ENCODE measurements at regions not wholly inside any gene's neighbourhood (a gene's known extent, or its start where the extent isn't known, plus 50 kb on each side); places are given as distances from the start of the nearest gene placed in this dataset.

DNA sequence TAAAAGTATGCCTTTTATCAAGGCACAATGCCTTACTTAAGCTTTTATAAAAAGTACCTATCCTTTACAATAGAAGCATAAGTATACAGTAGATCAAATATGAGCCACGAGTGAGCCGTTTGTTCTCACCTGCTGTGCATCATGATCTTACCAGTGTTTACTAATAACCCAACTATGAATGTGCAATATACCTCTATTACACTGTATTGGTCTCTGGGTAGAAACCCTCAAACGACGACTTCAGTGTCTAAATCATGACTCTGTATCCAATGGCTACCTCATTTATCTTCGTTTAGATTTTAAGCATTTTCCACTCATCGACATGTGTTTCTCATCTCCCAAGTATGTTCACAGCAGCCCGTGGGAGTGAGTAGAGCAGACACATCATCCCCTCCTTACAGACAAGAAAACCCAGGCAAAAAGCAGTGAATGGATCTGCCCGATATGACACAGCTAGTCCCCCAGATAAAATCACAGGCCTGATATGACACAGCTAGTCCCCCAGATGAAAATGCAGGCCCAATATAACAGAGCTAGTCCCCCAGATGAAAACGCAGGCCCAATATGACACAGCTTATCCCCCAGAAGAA, 279.8 kb downstream of the TNS1 start:
- no peak for DNase-seq (ENCODE audit: low spot score)

DNA sequence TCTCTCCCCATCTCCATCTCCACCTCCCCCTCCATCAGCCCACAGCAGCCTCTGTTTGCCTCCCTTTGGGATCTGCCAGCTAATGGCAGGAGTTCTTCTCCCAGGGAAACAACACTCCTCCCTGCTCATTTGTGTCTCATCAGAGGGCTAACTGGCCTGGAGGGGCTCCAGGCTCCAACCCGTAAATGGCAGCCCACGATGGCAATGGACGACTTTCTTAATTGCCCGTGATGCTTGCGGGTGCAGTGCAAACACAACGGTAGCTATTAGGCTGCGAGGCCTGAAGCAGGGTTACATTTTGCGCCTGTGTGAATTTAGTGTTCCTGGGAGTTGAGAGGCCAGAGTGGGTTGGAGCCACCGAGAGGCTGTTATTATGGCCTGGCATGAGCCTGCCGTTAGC, 285.1 kb downstream of the TNS1 start:
- DNase-seq (ENCODE audit: low spot score), result no peak

DNA sequence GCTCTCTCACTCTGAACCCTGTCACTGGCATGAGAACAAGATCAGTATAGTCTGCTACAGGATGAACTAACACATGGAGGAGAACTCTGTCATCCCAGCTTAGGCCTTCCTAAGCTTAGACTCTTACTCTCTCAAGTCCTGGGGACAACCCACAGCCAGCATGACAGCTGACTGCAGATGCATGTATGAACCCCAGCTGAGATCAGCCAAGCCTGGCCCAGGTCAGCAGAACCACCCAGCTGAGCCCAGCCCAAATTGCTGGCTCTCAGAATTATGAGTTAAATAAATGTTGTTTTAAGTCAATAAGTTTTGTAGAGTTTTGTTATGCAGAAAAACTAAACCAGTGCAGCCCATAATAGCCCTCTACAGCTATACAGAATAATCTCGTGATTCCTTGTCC, 287.3 kb downstream of the TNS1 start:
- no peak for DNase-seq (ENCODE audit: low spot score)

DNA sequence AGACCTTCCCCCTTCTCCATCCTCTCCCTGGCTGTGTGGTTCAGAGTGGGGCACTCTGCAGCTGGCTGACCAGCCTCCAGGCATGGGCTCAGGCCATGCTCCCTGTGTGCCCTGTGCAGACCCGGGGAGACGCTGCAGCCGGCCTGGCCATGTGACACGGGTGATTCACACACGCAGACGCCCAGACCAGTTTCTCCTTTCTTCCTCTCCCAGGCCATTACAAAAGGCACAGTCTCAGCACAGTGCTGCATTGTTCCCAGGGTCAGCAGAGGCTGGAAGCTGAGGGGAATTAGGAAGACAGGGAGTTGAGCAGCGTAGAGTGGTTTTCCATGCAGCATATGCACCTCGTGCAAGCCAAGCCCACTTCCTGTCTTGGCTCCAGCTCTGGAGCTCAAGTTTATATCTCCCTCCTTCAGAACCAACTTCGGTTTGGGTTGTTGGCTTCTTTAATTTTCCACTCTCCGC, 288.5 kb downstream of the TNS1 start:
- DNase-seq (ENCODE audit: low spot score), result no peak

DNA sequence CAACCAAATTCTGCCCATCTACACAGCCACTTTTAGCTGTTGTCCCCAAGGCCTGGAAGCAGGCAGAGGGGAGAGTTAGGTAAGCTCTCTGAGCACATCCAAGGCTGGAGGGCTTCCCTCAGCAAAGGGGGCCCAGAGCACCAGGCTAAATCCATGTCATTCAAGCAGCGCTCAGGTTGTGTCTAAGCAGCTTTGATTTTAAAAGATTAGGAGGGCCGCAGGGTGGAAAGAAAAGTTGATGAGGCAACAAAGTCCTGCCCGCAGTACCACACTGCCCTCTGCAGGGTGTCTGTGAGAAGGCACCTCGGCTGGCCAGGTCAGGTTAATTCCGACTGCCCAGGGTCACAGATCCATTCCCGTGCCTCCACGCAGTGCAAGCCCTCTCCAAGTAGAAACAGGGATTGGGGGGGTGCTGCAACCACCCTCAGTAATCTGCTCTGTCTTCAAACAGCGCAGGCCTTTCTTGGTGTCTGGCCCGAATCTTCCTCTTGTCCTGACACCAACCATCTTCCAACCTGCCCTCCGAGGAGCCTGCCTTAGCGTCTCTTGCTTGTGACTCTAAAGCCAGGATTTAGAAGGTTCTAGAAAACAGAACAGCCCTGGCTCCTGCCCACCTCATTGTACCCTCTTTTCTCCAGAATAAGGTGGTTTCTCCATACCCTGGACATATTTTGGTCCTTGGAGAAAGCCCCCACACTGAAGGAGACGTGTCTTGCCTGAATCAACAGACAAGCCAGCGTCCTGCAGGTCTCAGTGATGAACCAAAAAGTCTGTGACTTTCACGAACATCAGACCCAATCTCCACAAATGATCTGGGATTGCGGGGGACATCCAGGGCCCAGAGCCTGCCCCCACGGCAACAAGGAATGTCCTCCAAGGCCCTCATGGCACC, 289.2 kb downstream of the TNS1 start:
- DNase-seq (ENCODE audit: low spot score), result peak; percentile 88

DNA sequence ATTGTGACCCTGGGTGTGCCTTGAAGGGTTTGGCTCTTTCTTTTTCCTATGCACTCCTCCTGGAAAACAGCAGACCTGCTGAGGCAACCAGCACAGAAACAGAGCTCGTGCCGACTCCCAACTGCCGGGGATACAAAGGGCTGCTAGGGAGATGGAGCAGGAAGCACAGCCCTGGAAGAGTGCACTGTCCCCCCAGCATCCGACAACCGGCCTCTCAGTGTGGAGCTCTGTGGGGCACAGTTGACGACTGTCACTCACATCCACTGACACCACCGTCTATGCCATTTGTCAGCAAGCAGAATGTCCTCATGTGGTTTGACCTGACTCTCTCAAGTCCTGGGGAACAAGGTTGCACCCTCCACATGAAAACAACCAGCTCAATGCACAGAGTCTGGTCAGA, 290.4 kb downstream of the TNS1 start:
- no peak for DNase-seq (ENCODE audit: low spot score)

DNA sequence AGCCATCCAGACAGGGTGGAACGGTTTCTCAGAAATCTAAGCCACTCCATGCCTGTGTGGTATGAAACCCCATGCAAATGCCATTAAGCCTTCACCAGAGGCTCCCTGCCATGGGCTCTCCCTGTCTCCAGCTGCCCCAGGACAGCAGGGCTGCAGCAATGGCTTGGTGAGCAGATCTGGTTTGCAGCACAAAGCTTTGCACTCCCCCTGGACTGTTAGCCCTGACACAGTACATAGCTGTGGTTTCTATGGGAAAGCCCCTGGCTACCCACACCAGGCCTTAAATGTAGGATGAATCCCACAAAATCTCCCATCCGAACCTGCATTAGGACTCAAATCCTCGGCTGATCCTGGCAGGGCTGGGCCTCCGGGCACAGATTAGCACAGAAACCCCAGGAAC, 291.6 kb downstream of the TNS1 start:
- DNase-seq (ENCODE audit: low spot score), result no peak

DNA sequence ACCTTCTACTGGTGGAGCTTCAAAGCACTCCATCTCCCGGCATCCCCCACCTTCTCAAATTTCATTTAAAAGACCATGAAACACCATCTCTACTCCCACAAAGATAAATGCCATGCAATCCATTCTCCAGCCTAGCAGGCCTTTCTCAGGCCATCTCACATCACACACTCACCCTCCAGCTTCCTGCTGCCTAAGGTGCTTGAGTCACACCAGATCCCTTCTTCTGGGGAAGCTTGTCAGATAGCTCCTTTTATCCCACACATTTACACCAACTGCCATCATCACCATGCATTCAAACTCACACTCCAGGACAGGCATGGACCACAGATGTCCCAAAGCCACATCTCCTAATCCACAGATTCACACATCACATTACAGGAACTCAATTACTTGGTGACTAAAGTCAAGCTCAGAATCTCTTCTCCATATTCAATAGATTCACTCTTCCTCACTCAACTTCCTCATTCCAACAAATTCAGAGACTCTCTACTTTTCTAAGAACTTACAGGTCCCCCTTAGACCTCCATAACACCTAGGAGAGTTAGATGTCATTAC, 292.5 kb downstream of the TNS1 start:
- DNase-seq (ENCODE audit: low spot score), result no peak

DNA sequence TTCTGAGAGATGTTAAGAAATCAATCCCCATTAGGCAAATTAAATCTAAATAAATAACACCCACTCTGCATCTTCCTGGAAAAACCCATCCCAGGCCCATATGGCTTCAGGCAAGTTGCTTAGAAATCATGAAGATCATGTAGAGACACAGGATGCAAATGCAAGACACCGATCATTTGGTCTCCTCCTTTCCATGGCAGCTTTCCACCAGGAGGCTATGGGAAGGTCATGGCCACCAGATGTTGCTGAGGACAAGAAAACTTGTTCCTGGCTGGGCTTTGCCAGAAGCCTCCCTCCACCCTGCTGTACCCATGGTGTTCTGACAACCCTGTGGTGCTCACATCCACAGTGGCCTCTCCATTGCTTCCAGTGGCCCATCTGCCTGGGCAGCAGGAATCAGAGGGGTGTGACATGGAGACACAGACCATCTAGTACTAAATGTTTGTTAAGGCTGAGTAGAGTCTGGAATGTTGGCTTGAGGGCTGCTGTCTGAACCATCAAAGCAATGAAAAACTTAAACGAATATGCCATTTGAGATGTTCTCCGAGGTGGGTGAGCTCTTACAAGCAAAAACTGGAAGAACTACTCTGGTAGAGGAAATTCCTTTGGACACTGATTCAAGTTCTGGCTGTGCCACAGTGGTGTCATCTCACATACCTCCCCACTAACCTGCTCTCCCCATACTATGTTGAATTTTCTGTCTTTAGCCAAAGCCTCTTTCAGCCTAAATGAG, 293.2 kb downstream of the TNS1 start:
- no peak for DNase-seq (ENCODE audit: low spot score)

DNA sequence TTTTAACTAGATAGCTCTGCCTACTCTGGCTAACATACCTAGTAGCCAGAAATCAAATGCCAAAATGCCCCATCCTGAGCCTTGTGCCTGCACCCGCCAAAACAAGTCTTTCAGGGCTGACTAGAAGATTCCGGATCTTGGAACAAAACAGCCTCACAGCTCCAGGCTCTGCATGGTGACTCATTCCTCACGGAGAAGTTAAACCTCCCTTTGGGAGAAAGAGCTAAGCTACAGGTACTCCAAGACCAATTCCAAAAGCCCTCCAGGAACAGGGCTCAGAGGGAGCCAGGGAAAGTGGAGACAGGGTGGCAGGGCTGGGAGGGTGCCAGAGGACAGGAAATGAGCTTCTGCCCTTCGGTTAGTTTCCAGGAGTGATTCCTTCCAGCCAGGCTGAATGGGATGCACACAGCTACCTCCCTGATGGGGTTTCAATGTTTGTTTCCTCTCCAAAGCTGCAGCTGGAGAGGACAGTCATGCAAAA, 295.6 kb downstream of the TNS1 start:
- peak; percentile 12 for DNase-seq (ENCODE audit: low spot score)

DNA sequence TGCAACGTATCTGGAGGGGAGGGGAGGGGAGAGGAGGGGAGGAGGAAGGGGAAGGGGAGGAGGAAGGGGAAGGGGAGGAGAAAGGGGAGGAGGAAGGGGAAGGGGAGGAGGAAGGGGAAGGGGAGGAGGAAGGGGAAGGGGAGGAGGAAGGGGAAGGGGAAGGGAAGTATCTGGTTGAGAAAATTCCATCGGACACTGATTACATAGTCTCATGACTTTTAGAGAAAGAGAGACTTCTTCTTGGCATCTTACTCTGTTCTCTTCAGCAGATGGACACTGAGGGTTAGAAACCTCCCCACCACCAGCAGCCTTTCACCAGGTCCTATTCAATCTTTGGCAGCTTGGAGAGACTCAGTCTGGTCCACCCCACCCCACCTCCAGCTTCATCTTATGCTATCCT, 296.3 kb downstream of the TNS1 start:
- DNase-seq (ENCODE audit: low spot score), result no peak

DNA sequence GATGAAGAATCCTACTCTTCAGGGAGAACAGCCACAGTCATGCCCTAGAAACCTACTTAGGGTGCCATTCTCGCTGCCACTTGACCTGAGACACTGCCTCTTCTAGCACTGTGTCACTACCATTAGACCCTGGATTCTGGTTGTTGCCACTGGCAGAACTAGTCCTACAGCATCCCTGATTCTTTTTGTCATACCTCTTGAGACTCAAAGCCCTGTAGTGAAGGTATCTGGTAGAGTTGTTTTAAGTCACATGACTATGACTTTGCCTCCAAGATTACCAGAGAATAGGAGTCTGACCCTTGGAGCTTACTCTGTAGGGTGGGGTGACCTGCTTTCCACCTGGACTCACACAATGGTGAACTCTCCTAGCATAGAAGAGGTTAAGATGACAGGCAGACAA, 296.7 kb downstream of the TNS1 start:
- DNase-seq (ENCODE audit: low spot score), result no peak

DNA sequence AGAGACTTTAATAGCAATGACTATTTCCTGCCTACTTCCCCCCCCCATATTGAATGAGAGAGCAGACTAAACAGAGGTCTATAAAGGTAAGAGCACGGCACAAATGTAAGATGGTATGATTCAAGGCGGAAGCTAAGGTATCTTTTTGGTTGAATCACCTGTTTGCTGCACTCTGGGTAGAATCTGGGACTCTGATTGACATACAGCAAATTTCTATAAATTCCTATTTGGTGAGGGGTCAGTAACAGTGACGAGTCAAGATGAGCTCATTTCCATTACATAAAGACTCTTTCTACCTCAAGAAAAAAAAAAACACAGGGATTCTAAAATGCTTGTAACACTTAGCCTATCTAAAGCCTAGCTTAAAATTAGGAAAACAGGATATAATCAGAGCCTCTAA, 297.3 kb downstream of the TNS1 start:
- no peak for DNase-seq (ENCODE audit: low spot score)

DNA sequence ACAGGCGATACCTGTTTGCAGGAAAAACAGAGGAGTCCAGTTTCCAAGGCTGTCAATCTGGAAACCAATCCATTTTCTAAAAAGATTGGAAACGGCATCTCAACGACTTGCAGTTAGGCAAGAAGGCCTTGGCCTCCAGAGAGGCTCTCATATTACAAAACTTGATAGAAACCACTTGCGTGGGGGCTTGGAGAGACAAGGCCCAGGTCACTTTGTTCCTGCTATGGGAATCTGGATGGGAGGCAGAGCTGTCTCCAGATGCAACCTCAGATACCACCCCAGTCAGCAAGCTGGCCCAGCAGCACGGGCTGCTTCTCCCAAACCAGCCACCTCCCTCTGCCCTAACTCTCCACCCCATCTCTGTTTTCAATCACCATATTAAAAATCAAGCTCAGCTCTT, 298.8 kb downstream of the TNS1 start:
- DNase-seq (ENCODE audit: low spot score), result no peak

DNA sequence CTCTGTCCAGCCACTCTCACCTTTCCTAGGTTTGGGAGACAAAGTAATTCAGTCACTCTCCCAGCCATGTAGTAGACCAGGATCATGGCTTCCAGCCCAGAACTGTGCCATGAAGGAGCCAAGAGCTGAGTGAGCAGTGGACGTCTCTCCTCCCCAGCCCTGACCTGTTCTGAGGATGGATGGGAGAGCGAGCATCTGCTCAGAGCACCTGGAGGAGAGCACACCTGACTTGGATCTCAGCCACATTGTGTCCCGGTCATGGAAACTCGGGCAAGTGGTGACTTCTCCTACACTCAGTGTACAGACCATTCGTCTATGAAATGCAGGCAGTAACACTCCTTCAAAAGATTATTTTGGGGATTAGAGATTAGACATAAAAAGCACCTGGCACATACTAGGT, 299.7 kb downstream of the TNS1 start:
- DNase-seq (ENCODE audit: low spot score), result no peak

DNA sequence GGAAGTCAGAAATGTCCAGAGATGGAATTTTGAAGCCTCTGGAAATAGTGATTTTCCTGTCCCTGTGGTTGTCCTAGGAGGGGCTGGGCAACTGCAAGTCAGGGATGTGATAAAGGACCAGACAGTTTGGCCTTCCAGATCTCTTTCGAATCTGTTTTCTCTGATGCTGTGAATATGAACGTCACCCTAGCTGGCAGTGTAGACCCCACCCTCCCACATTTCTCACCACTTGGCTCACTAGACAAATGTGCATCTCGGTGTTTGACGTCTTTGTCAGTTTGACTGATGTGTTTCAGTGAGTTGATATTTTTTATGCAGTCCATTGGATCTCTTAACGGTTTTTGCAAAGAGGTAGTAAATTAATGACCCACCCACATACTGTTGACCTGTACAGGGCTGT, 301.2 kb downstream of the TNS1 start:
- DNase-seq (ENCODE audit: low spot score), result no peak

DNA sequence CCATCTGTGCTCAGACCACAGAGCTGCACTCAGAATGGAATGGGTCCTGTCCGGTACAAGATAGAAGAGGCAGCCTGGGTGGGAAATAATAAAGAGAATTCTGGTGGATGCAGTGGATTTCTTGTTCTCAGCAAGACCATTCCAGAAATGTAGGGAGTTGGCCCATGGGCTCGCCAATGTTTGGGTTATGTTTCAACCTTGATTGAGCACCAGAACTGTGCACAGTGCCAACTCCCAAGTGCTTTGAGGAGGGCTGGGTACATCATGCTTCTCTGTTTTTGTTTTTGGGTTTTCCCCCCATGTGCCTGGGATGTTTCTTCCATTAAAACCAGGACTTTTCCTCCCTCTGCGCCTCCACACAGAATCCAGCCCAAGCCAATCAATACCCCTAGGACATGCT, 304.1 kb downstream of the TNS1 start:
- DNase-seq (ENCODE audit: low spot score), result no peak

DNA sequence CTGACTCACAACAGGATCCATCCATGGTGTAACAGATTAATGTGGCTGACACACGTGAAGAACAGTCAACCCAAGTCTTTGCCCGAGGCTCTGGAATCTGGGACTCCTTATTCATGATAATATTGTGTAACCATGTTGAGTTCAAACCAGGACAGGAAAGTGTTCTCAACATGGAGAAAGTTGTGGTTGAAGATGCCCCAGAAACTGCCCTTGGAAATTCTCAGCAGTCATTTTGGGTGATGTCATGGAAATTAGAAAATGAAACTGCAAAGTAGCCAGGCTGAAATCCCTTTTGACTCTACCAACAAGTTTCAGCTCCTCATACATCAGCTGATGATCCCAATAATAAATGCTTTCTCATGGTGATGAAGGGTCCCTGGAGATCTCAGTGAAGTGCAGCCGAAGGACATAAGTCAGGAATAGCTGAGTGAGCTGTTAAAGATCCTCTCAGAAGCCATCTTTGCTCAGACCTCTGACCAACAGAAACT, 307.7 kb downstream of the TNS1 start:
- DNase-seq (ENCODE audit: low spot score), result no peak

DNA sequence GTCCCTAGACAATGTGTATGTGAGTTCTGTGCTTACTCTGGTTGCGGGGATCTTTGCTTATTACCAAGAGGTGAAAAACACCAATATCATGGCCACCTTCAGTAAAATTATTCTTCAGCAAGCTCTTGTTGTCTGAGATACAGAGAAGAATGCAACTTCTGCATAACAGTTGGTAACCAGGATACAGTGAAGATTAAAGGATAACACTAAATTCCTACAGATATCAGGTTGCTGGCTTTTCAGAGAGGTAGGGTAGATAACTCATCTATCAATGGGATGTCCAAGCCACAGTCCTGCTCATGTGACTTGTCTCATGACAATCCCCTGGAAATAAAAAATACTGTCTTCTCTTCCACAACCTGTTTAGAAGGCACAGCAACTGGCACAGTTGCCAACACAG, 308.5 kb downstream of the TNS1 start:
- no peak for DNase-seq (ENCODE audit: low spot score)

DNA sequence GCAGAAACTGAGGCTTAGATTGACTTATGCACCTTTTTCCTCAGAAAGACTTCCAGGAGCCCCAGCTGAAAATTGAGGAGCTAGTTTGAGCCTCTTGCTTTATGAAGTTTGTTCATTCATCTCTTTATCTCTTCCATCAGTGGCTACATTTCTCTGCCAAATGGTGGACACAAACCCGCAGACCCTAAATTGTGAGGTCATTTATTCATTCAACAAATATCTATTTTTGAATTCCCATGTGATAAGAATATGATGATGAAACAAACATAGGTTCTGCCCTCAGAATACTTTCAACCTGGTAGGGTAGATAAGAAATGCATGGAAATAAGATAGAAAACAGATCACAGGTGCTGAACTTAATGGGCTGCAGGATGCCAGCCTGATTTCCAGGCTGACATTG, 309.4 kb downstream of the TNS1 start:
- DNase-seq (ENCODE audit: low spot score), result no peak

DNA sequence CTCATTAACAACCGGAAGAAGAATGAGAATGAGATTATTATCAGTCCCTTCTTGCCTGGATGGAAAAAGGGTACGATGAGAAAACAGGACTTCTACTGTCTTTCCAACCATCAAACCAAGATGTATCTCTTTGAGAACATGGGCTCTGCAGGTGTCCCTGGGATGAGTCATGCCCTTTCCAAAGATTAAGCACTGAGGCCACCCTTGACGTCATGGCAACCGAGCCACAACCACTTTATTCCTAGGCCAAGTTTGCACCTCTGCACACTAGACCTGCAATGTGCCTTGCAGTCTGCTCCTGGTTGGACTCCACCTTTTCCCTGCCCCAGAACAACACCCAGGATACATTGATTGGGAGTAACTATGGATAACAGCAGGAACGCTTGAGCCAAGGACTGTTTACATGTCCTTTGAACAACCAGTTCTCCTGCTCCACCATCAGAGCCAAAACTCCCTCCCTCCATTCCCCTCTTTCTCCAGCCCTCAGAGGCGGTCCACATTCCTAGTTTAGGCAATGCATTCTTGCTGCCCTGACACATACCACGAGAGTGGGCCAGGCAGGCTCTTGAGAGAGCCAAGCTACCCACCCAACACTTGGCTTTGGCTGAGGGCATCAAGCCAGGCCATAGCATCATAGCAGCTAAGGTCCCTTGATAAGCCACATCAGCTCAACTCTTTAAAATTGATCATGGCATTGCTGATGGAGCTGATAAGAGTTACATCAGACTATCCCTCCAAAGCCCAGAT, 310.7 kb downstream of the TNS1 start:
- peak; percentile 22 for DNase-seq (ENCODE audit: low spot score)

Measured in HT-29 (cell line).